ENCODE measurements at regions not wholly inside any gene's neighbourhood (a gene's known extent, or its start where the extent isn't known, plus 50 kb on each side); places are given as distances from the start of the nearest gene placed in this dataset.

- H3K27ac ChIP-seq = no peak overlapping the region
- no peak for TF ChIP-seq CTCF (conservative IDR thresholded peaks at IDR 0.05)
- no peak for TF ChIP-seq ZFX (IDR thresholded peaks at IDR 0.05)
Measured at GRCh38 chr11:8754241-8754640, 71.6 kb downstream of the RPL27A start.

DNA sequence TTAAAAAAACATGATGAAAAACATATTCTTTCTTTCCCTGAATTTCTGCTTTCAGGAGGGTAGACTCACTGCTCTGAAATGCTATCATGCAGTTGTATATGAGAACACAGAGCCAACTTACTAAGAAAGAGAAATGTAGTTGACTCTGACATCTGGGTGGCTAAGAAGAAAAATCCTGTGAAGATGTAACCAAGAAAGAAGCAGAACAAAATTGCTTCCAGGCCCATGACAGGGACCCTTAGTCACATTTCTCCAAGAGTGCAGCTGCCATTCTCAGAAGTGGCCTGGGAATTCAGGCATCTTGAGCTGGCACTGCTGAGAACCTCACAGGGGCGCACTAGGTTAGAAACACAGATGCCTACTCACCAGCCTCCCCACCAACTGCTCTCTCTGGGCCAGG is 73.6 kb downstream of the RPL27A start:
- no peak for TF ChIP-seq ZFX (IDR thresholded peaks at IDR 0.05)
- no peak for TF ChIP-seq CTCF (conservative IDR thresholded peaks at IDR 0.05)
- no peak overlapping the region for H3K27ac ChIP-seq

GRCh38 chr11:8757047-8757446 is 74.5 kb downstream of the RPL27A start:
- H3K27ac ChIP-seq = no peak overlapping the region
- TF ChIP-seq ZFX (IDR thresholded peaks at IDR 0.05) (no peak), CTCF (conservative IDR thresholded peaks at IDR 0.05) (no peak)

DNA sequence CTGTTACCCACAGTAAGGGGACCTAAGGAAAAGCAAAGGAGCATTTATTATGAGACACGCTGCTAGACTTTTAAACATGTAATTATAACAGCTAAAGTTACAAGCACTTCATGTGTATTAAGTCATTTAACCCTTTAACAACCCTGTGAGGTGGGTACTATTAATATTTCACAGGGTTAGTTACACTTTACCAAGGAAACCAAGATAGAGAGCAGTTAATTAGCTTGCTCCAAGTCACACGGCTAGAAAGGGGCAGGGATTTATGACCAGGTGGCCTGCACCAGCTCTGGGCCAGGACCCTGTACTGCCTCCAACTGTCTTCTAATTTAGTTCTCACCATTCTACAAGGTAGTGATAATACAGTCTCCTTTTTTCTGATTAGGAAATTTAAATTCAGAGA is 74.9 kb downstream of the RPL27A start:
- no peak overlapping the region for H3K27ac ChIP-seq
- TF ChIP-seq CTCF (conservative IDR thresholded peaks at IDR 0.05) (no peak), ZFX (IDR thresholded peaks at IDR 0.05) (no peak)

- TF ChIP-seq ZFX (IDR thresholded peaks at IDR 0.05) (no peak), CTCF (conservative IDR thresholded peaks at IDR 0.05) (no peak)
- H3K27ac ChIP-seq = no peak overlapping the region
Measured at GRCh38 chr11:8758619-8759169, 76.1 kb downstream of the RPL27A start.

- TF ChIP-seq CTCF (conservative IDR thresholded peaks at IDR 0.05) = no peak
- TF ChIP-seq ZFX (IDR thresholded peaks at IDR 0.05) = no peak
- H3K27ac ChIP-seq = no peak overlapping the region
Measured at GRCh38 chr11:8759634-8760033, 77.0 kb downstream of the RPL27A start.

- no peak overlapping the region for H3K27ac ChIP-seq
- no peak for TF ChIP-seq ZFX (IDR thresholded peaks at IDR 0.05)
Measured at GRCh38 chr11:8760896-8761295, 78.3 kb downstream of the RPL27A start.

DNA sequence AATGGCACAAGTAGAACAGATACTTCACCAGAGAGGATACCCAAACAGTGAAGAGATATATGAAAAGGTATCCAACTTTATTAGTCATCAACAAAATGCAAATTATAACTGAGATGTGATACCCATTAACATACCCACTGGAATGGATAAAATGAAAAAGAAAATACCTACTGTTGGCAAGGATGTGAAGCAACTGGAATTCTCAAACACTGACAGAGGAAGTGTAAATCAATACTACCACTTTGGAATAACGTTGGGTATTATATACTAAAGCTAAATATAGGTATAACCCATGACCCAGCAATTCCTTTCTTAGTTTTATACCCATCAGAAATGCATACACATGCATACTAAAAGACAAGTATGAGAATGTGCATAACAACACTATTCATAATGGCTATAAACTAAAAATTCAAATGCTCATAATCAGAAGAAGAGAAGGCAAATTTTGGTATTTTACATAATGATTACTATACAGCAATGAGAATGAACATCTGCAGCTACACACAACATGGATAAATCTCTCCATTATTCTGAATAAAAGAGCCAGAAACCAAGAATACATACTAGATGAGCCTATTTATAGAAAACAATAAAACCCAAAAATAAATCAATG is 80.6 kb downstream of the RPL27A start:
- no peak overlapping the region for H3K27ac ChIP-seq
- TF ChIP-seq ZFX (IDR thresholded peaks at IDR 0.05) (no peak), CTCF (conservative IDR thresholded peaks at IDR 0.05) (no peak)
